GM08714 (cell line): ENCODE measurements at regions not wholly inside any gene's neighbourhood (a gene's known extent, or its start where the extent isn't known, plus 50 kb on each side); places are given as distances from the start of the nearest gene placed in this dataset.
A peak's percentile ranks its signal among the peaks of the same experiment; 100 is the strongest.
"Not testable (repeated sequence)": the region's sequence is repeated elsewhere in the genome, so short reads cannot be mapped to it uniquely, and the experiment has no call there.

ENCODE experiments used
- H3K4me3 ChIP-seq: fragments of 200-500 bp; sonication (Bioruptor generic); 2 replicates; pipeline ENCODE4 v1.5.1; 2014; ENCODE audit warnings: mild to moderate bottlenecking, low read length, inconsistent platforms
- ZNF274 ChIP-seq: IDR thresholded peaks from 2 replicates; pipeline ENCODE4 v1.6.1; 2012; ENCODE audit warnings: mild to moderate bottlenecking, low read depth, low read length

DNA sequence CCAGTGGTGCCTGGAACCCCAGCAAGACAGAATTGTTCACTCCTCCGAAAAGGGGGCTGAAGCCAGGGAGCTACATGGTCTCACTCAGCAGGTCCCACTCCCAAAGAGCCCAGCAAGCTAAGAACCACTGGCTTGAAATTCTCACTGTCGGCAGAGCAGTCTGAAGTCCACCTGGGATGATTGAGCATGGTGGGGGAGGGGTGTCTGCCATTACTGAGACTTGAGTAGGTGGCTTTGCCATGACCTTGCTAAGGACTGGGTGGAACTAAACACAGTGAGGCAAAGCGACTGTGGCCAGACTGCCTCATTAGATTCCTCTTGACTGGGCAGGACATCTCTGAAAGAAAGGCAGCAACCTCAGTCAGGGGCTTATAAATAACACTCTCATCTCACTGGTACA lies 122.6 kb upstream of the ZC4H2 start:
- no peak overlapping the region for H3K4me3 ChIP-seq
- TF ChIP-seq ZNF274, result no peak

- no peak for TF ChIP-seq ZNF274
- H3K4me3 ChIP-seq, result no peak overlapping the region
These were observed 117.4 kb upstream of the ZC4H2 start for GRCh38 chrX:65093658-65094057.

- H3K4me3 ChIP-seq, result no peak overlapping the region
- TF ChIP-seq ZNF274, result no peak
These were observed 97.0 kb upstream of the ZC4H2 start for GRCh38 chrX:65073233-65073632.

DNA sequence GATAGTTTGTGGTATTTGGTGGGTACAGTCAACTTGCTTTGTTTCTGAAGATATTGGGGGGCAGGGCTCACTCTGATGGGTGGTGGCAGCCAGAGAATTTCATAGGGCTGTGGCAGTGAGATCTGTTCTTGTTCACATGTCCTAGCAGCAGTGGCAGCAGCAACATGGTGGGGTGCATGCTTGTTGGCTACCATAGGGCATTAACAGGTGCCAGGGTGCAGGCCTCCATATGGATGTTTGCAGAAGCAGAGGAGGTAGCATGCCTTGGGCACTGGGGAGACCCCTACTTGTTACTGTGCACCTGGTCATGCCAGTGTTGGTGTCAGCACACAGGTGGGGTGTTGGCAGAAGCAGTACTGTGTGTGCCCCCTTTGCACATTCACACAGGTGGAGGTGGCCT lies 96.3 kb upstream of the ZC4H2 start:
- no peak for TF ChIP-seq ZNF274

DNA sequence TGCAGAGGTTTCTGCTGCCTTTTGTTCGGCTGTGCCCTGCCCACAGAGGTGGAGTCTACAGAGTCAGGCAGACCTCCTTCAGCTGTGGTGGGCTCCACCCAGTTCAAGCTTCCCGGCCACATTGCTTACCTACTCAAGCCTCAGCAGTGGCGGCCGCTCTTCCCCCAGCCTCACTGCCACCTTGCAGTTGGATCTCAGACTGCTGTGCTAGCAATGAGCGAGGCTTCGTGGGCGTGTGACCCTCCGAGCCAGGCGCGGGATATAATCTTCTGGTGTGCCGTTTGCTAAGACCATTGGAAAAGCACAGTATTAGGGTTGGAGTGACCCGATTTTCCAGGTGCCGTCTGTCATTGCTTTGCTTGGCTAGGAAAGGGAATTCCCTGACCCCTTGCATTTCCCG lies 82.4 kb upstream of the ZC4H2 start:
- H3K4me3 ChIP-seq, result not testable (repeated sequence)

More for the DNA sequence above, 96.3 kb upstream of the ZC4H2 start:
- no peak overlapping the region for H3K4me3 ChIP-seq

- no peak overlapping the region for H3K4me3 ChIP-seq
- TF ChIP-seq ZNF274, result no peak
These were observed 68.8 kb upstream of the ZC4H2 start for GRCh38 chrX:65045001-65045400.

GRCh38 chrX:65035446-65035770 lies 59.2 kb upstream of the ZC4H2 start:
- TF ChIP-seq ZNF274, result no peak

GRCh38 chrX:65034668-65035445 lies 58.6 kb upstream of the ZC4H2 start, which contains the start of gene ZC3H12B:
Gene ZC3H12B, plus strand, starts transcription at chrX:65034826.
- TF ChIP-seq ZNF274, result no peak
- peak within 1 kb of the TSS; percentile 67; the same call in 1 of the 2 replicates for H3K4me3 ChIP-seq

More at GRCh38 chrX:65035446-65035770, 59.2 kb upstream of the ZC4H2 start:
- peak overlapping the region; percentile 67; the same call in 1 of the 2 replicates for H3K4me3 ChIP-seq

- peak overlapping the region; percentile 42; the same call in 1 of the 2 replicates for H3K4me3 ChIP-seq
- TF ChIP-seq ZNF274, result no peak
These were observed 58.0 kb upstream of the ZC4H2 start for GRCh38 chrX:65034292-65034667.
